Hepatocyte (in vitro differentiated cells): ENCODE measurements at regions not wholly inside any gene's neighbourhood (a gene's known extent, or its start where the extent isn't known, plus 50 kb on each side); places are given as distances from the start of the nearest gene placed in this dataset.

Experiments
- DNase-seq: peaks from one replicate; pipeline ENCODE4 v3.0.0-alpha.2; 2016; ENCODE audit warnings: low spot score
- H2AFZ ChIP-seq: fragments of 200-600 bp; sonication (generic); 2 replicates; pipeline ENCODE4 v1.6.0; 2016; ENCODE audit warnings: antibody characterized with exemption, mild to moderate bottlenecking
- H3K27ac ChIP-seq: fragments of 200-600 bp; sonication (generic); 2 replicates; pipeline ENCODE4 v1.5.1; 2016; ENCODE audit warnings: mild to moderate bottlenecking
- H3K27me3 ChIP-seq: fragments of 200-600 bp; sonication (generic); 2 replicates; pipeline ENCODE4 v1.6.1; 2016
- H3K36me3 ChIP-seq: fragments of 200-600 bp; sonication (generic); replicated peaks from 2 replicates; pipeline ENCODE4 v1.5.1; 2016; ENCODE audit warnings: low read depth; ENCODE audit not compliant: insufficient read depth
- H3K4me1 ChIP-seq: fragments of 200-600 bp; sonication (generic); 2 replicates; pipeline ENCODE4 v1.5.1; 2016; ENCODE audit warnings: mild to moderate bottlenecking, moderate library complexity; ENCODE audit not compliant: insufficient read depth
- H3K4me2 ChIP-seq: fragments of 200-600 bp; sonication (generic); 2 replicates; pipeline ENCODE4 v1.6.0; 2016
- H3K4me3 ChIP-seq: fragments of 200-600 bp; sonication (generic); 2 replicates; pipeline ENCODE4 v1.5.1; 2016; ENCODE audit warnings: mild to moderate bottlenecking
- H3K79me2 ChIP-seq: fragments of 200-600 bp; sonication (generic); 2 replicates; pipeline ENCODE4 v1.6.0; 2017; ENCODE audit warnings: mild to moderate bottlenecking
- H3K9me2 ChIP-seq: fragments of 200-600 bp; sonication (generic); replicated peaks from 2 replicates; pipeline ENCODE4 v1.6.0; 2017; ENCODE audit warnings: mild to moderate bottlenecking; ENCODE audit not compliant: insufficient read depth
- H3K9me3 ChIP-seq: fragments of 200-600 bp; sonication (generic); 2 replicates; pipeline ENCODE4 v1.5.1; 2016; ENCODE audit warnings: low read depth, mild to moderate bottlenecking
- H4K20me1 ChIP-seq: fragments of 200-600 bp; sonication (generic); 2 replicates; pipeline ENCODE4 v1.6.0; 2016; ENCODE audit warnings: mild to moderate bottlenecking; ENCODE audit not compliant: insufficient read depth, poor library complexity, severe bottlenecking
- CTCF ChIP-seq: fragments of 200-600 bp; sonication (generic); IDR thresholded peaks from 2 replicates; pipeline ENCODE4 v1.5.1; 2016; ENCODE audit warnings: antibody characterized with exemption, mild to moderate bottlenecking; ENCODE audit not compliant: poor library complexity
- EZH2 ChIP-seq: fragments of 200-600 bp; sonication (generic); IDR thresholded peaks from 2 replicates; pipeline ENCODE4 v1.6.1; 2016; ENCODE audit warnings: antibody characterized with exemption, mild to moderate bottlenecking, borderline replicate concordance
- EZH2phosphoT487 ChIP-seq: fragments of 200-600 bp; sonication (generic); IDR thresholded peaks from one replicate; pipeline ENCODE4 v1.6.1; 2018; ENCODE audit warnings: antibody characterized with exemption, mild to moderate bottlenecking, low read depth, moderate library complexity; ENCODE audit not compliant: unreplicated experiment, severe bottlenecking
- WGBS: methylation state at CpG from one replicate; pipeline ENCODE4 v1.1.6; 2016; ENCODE audit warnings: low lambda C conversion rate; ENCODE audit errors: missing lambda C conversion rate; 5-methylcytosine and 5-hydroxymethylcytosine counted together

- DNase-seq = no peak
- Histone ChIP-seq H3K36me3 (no peaks in the 10 kb centered on the region), H3K4me1 (peaks cover 8% of the 10 kb centered on the region), H3K9me2 (no peaks in the 10 kb centered on the region), H3K27ac (no peak overlapping the region), H3K79me2 (no peaks in the 10 kb centered on the region), H3K4me2 (no peak overlapping the region), H3K27me3 (no peaks in the 10 kb centered on the region), H3K9me3 (no peaks in the 10 kb centered on the region), H2AFZ (no peak overlapping the region), H3K4me3 (no peak overlapping the region), H4K20me1 (no peaks in the 10 kb centered on the region)
- TF ChIP-seq CTCF (no peak), EZH2phosphoT487 (no peak), EZH2 (no peak)
- 66% methylated on average over 1 of the region's 1 CpG for WGBS
Observed at GRCh38 chr4:123874063-123874462, 477.5 kb downstream of the SPRY1 start.

GRCh38 chr4:123876143-123876542, 479.5 kb downstream of the SPRY1 start:
- TF ChIP-seq EZH2phosphoT487 (no peak), EZH2 (no peak), CTCF (no peak)
- Histone ChIP-seq H3K4me3 (no peak overlapping the region), H3K27ac (no peak overlapping the region), H3K9me2 (no peaks in the 10 kb centered on the region), H4K20me1 (no peaks in the 10 kb centered on the region), H3K36me3 (no peaks in the 10 kb centered on the region), H3K79me2 (no peaks in the 10 kb centered on the region), H3K4me2 (no peak overlapping the region), H3K27me3 (no peaks in the 10 kb centered on the region), H3K9me3 (no peaks in the 10 kb centered on the region), H3K4me1 (peaks cover 8% of the 10 kb centered on the region), H2AFZ (no peak overlapping the region)
- DNase-seq = no peak
- 79% methylated on average over 4 of the region's 4 CpGs for WGBS

- no peak for TF ChIP-seq CTCF
- no peak for TF ChIP-seq EZH2phosphoT487
- TF ChIP-seq EZH2 = no peak
- no peak overlapping the region for H3K27ac ChIP-seq
- H3K9me2 ChIP-seq = no peaks in the 10 kb centered on the region
- DNase-seq = no peak
- 54% methylated on average over 2 of the region's 2 CpGs for WGBS
- no peak overlapping the region for H3K4me3 ChIP-seq
- no peaks in the 10 kb centered on the region for H3K36me3 ChIP-seq
- no peaks in the 10 kb centered on the region for H3K9me3 ChIP-seq
- peaks cover 8% of the 10 kb centered on the region for H3K4me1 ChIP-seq
- no peaks in the 10 kb centered on the region for H3K27me3 ChIP-seq
- no peaks in the 10 kb centered on the region for H3K79me2 ChIP-seq
- no peaks in the 10 kb centered on the region for H4K20me1 ChIP-seq
- H2AFZ ChIP-seq = no peak overlapping the region
- H3K4me2 ChIP-seq = no peak overlapping the region
Observed at GRCh38 chr4:123876671-123877101, 480.1 kb downstream of the SPRY1 start.

GRCh38 chr4:123877551-123877950, 481.0 kb downstream of the SPRY1 start:
- Histone ChIP-seq H3K79me2 (no peaks in the 10 kb centered on the region), H3K4me1 (peaks cover 1% of the 10 kb centered on the region), H3K4me3 (no peak overlapping the region), H4K20me1 (no peaks in the 10 kb centered on the region), H3K9me3 (no peaks in the 10 kb centered on the region), H3K27ac (no peak overlapping the region), H3K27me3 (no peaks in the 10 kb centered on the region), H2AFZ (no peak overlapping the region), H3K36me3 (no peaks in the 10 kb centered on the region), H3K4me2 (no peak overlapping the region), H3K9me2 (no peaks in the 10 kb centered on the region)
- 79% methylated on average over 3 of the region's 3 CpGs for WGBS
- DNase-seq = no peak
- no peak for TF ChIP-seq CTCF
- TF ChIP-seq EZH2 = no peak
- no peak for TF ChIP-seq EZH2phosphoT487
